ENCODE measurements at regions not wholly inside any gene's neighbourhood (a gene's known extent, or its start where the extent isn't known, plus 50 kb on each side); places are given as distances from the start of the nearest gene placed in this dataset.
"Not testable (repeated sequence)": the region's sequence is repeated elsewhere in the genome, so short reads cannot be mapped to it uniquely, and the experiment has no call there.

- no peak for TF ChIP-seq CTCF (conservative IDR thresholded peaks at IDR 0.05)
- TF ChIP-seq ZFX (IDR thresholded peaks at IDR 0.05): no peak
- no peak overlapping the region for H3K27ac ChIP-seq
Measured at GRCh38 chr2:155895016-155895415, 437.5 kb downstream of the NR4A2 start.

GRCh38 chr2:155880382-155880781 lies 452.1 kb downstream of the NR4A2 start:
- not testable (repeated sequence) for H3K27ac ChIP-seq

- H3K27ac ChIP-seq: not testable (repeated sequence)
Measured at GRCh38 chr2:155879900-155880299, 452.6 kb downstream of the NR4A2 start.

GRCh38 chr2:155872396-155872795 lies 460.1 kb downstream of the NR4A2 start:
- H3K27ac ChIP-seq: no peak overlapping the region
- no peak for TF ChIP-seq CTCF (conservative IDR thresholded peaks at IDR 0.05)

- TF ChIP-seq ZFX (IDR thresholded peaks at IDR 0.05) (no peak), CTCF (conservative IDR thresholded peaks at IDR 0.05) (no peak)
- H3K27ac ChIP-seq: no peak overlapping the region
Measured at GRCh38 chr2:155871940-155872339, 460.6 kb downstream of the NR4A2 start.

GRCh38 chr2:155867564-155867963 lies 465.0 kb downstream of the NR4A2 start:
- H3K27ac ChIP-seq: no peak overlapping the region

GRCh38 chr2:155866477-155866876 lies 466.0 kb downstream of the NR4A2 start:
- H3K27ac ChIP-seq: no peak overlapping the region

More at GRCh38 chr2:155867564-155867963, 465.0 kb downstream of the NR4A2 start:
- no peak for TF ChIP-seq CTCF (conservative IDR thresholded peaks at IDR 0.05)
- no peak for TF ChIP-seq ZFX (IDR thresholded peaks at IDR 0.05)

GRCh38 chr2:155852156-155852555 lies 480.4 kb downstream of the NR4A2 start:
- no peak for TF ChIP-seq ZFX (IDR thresholded peaks at IDR 0.05)
- TF ChIP-seq CTCF (conservative IDR thresholded peaks at IDR 0.05): no peak
- no peak overlapping the region for H3K27ac ChIP-seq

More at GRCh38 chr2:155866477-155866876, 466.0 kb downstream of the NR4A2 start:
- TF ChIP-seq ZFX (IDR thresholded peaks at IDR 0.05) (no peak), CTCF (conservative IDR thresholded peaks at IDR 0.05) (no peak)

- no peak overlapping the region for H3K27ac ChIP-seq
- no peak for TF ChIP-seq CTCF (conservative IDR thresholded peaks at IDR 0.05)
- TF ChIP-seq ZFX (IDR thresholded peaks at IDR 0.05): no peak
Measured at GRCh38 chr2:155846259-155846658, 486.3 kb downstream of the NR4A2 start.

All from C4-2B (cell line).